IMR-90 (cell line): ENCODE measurements at regions not wholly inside any gene's neighbourhood (a gene's known extent, or its start where the extent isn't known, plus 50 kb on each side); places are given as distances from the start of the nearest gene placed in this dataset.

Experiments
- ATAC-seq: fragments of 200-7000 bp; cut with Tn5 transposase; 2 replicates; pipeline ENCODE4 v1.9.1; 2020; ENCODE audit warnings: low read depth, mild to moderate bottlenecking, moderate library complexity
- BruUV-seq: library from RNA; stranded (reverse); fragments of 400-500 nt; replicated peaks from 2 replicates; lab custom pipeline; 2021; lab: Mats Ljungman, UMichigan
- CTCF ChIA-PET: fragments of 300-600 bp; formaldehyde crosslinking; extraction: SDS; loops from one replicate; lab custom pipeline; 2021; ENCODE audit warnings: antibody characterized with exemption; lab: Yijun Ruan, JAX
- POLR2A ChIA-PET: fragments of 300-600 bp; sonication (Branson Sonifier 250); formaldehyde crosslinking; loops from one replicate; lab custom pipeline; 2022; ENCODE audit warnings: antibody characterized with exemption; ENCODE audit not compliant: unreplicated experiment; lab: Charles Lee
- DNase-seq: peaks from one replicate; pipeline ENCODE4 v3.0.0; 2013
- H2AFZ ChIP-seq: replicated peaks from 2 replicates; pipeline ENCODE3; 2013; ENCODE audit warnings: low read length, mild to moderate bottlenecking; ENCODE audit not compliant: poor library complexity
- H2AK5ac ChIP-seq: 2 replicates; pipeline ENCODE4 v1.6.1; 2013; ENCODE audit warnings: low read depth, low read length, inconsistent platforms
- H2AK9ac ChIP-seq: replicated peaks from 2 replicates; pipeline ENCODE3; 2013; ENCODE audit warnings: mild to moderate bottlenecking, low read depth, low read length, moderate library complexity; ENCODE audit not compliant: poor library complexity
- H2BK120ac ChIP-seq: 2 replicates; pipeline ENCODE4 v1.6.1; 2013; ENCODE audit warnings: low read depth, low read length, inconsistent platforms
- H2BK15ac ChIP-seq: 3 replicates; pipeline ENCODE4 v1.6.1; 2013; ENCODE audit warnings: low read depth, low read length, inconsistent platforms
- H2BK20ac ChIP-seq: 2 replicates; pipeline ENCODE4 v1.6.1; 2013; ENCODE audit warnings: low read depth, mild to moderate bottlenecking, inconsistent platforms, low read length, moderate library complexity
- H2BK5ac ChIP-seq: 2 replicates; pipeline ENCODE4 v1.6.1; 2013; ENCODE audit warnings: mild to moderate bottlenecking, low read depth, low read length, inconsistent platforms; ENCODE audit not compliant: poor library complexity, severe bottlenecking
- H3K14ac ChIP-seq: replicated peaks from 2 replicates; pipeline ENCODE4 v1.6.1; 2013; ENCODE audit warnings: low read depth, low read length, inconsistent platforms
- H3K18ac ChIP-seq: 2 replicates; pipeline ENCODE4 v1.6.1; 2013; ENCODE audit warnings: low read depth, low read length, control low read depth
- H3K23ac ChIP-seq: 2 replicates; pipeline ENCODE4 v1.6.1; 2013; ENCODE audit warnings: low read depth, low read length, inconsistent platforms
- H3K27ac ChIP-seq: 2 replicates; pipeline ENCODE4 v1.5.1; 2013; ENCODE audit warnings: mild to moderate bottlenecking, control low read depth, low read length; ENCODE audit not compliant: insufficient read depth
- H3K27me3 ChIP-seq: 2 replicates; pipeline ENCODE4 v1.6.1; 2013; ENCODE audit warnings: low read length; ENCODE audit not compliant: control insufficient read depth, insufficient read depth
- H3K36me3 ChIP-seq: 2 replicates; pipeline ENCODE4 v1.6.1; 2013; ENCODE audit warnings: low read length, mixed read lengths; ENCODE audit not compliant: control insufficient read depth, insufficient read depth
- H3K4ac ChIP-seq: 2 replicates; pipeline ENCODE4 v1.6.1; 2013; ENCODE audit warnings: low read depth, low read length, inconsistent platforms
- H3K4me1 ChIP-seq: 2 replicates; pipeline ENCODE4 v1.6.1; 2013; ENCODE audit warnings: low read length, mixed read lengths; ENCODE audit not compliant: control insufficient read depth, insufficient read depth
- H3K4me2 ChIP-seq: 2 replicates; pipeline ENCODE4 v1.6.1; 2013; ENCODE audit warnings: low read depth, mild to moderate bottlenecking, control low read depth, low read length, moderate library complexity
- H3K4me3 ChIP-seq: 2 replicates; pipeline ENCODE4 v1.5.1; 2013; ENCODE audit warnings: low read depth, mild to moderate bottlenecking, control low read depth, low read length, moderate library complexity; ENCODE audit not compliant: insufficient read depth
- H3K56ac ChIP-seq: 2 replicates; pipeline ENCODE4 v1.6.1; 2013; ENCODE audit warnings: low read length, inconsistent platforms; ENCODE audit not compliant: insufficient read depth; ENCODE audit errors: extremely low read depth
- H3K79me1 ChIP-seq, 2 experiments: 2 replicates each; pipeline ENCODE4 v1.6.1; 2013; ENCODE audit warnings: low read length in 2 of 2, inconsistent platforms in 1 of 2, low read depth in 1 of 2
- H3K9ac ChIP-seq: 2 replicates; pipeline ENCODE4 v1.6.1; 2013; ENCODE audit warnings: low read depth, low read length, control low read depth
- H3K9me1 ChIP-seq: 2 replicates; pipeline ENCODE4 v1.6.1; 2013; ENCODE audit warnings: low read length, inconsistent platforms; ENCODE audit not compliant: insufficient read depth
- H3K9me3 ChIP-seq: 2 replicates; pipeline ENCODE4 v1.6.1; 2013; ENCODE audit warnings: low read length; ENCODE audit not compliant: control insufficient read depth, insufficient read depth
- H4K20me1 ChIP-seq: 2 replicates; pipeline ENCODE4 v1.6.1; 2013; ENCODE audit warnings: low read length, inconsistent platforms; ENCODE audit not compliant: insufficient read depth
- H4K5ac ChIP-seq: 2 replicates; pipeline ENCODE4 v1.6.1; 2013; ENCODE audit warnings: mild to moderate bottlenecking, low read depth, low read length, control low read depth
- H4K8ac ChIP-seq, 2 experiments: 2 replicates each; pipeline ENCODE4 v1.6.1; 2013; ENCODE audit warnings: low read depth in 2 of 2, low read length in 2 of 2, control low read depth in 1 of 2, inconsistent platforms in 1 of 2
- H4K91ac ChIP-seq: 2 replicates; pipeline ENCODE4 v1.6.1; 2013; ENCODE audit warnings: low read depth, low read length, inconsistent platforms; ENCODE audit not compliant: insufficient read depth
- CHD1 ChIP-seq: IDR thresholded peaks from 2 replicates; pipeline ENCODE4 v1.6.1; 2012; ENCODE audit warnings: low read depth, low read length, improper control_type of control experiment
- MAZ ChIP-seq: IDR thresholded peaks from 2 replicates; pipeline ENCODE4 v1.6.1; 2012; ENCODE audit warnings: low read depth, mild to moderate bottlenecking, low read length, improper control_type of control experiment, moderate library complexity, borderline replicate concordance
- WGBS, 2 experiments: methylation state at CpG; one replicate each; pipeline versions ENCODE4 v1.1.5 to v1.1.7; 2013; ENCODE audit warnings: missing lambda C conversion rate in 2 of 2; ENCODE audit not compliant: insufficient read length in 1 of 2; ENCODE audit errors: extremely low coverage in 2 of 2; 5-methylcytosine and 5-hydroxymethylcytosine counted together
- dilution Hi-C: fragments of 300-500 bp; cut with HindIII; formaldehyde crosslinking; loops from one replicate; pipeline ENCODE4 v1.14.3; 2018; ENCODE audit warnings: low sequenced_read_pairs; ENCODE audit not compliant: unreplicated experiment
- in situ Hi-C: fragments of 300-500 bp; cut with MboI; formaldehyde crosslinking; loops from 3 replicates; pipeline ENCODE4 v1.14.3; 2019; ENCODE audit warnings: low sequenced_read_pairs, inconsistent platforms, mixed read lengths
- intact Hi-C: fragments of 100-400 bp; cut with micrococcal nuclease; formaldehyde crosslinking; loops from 2 replicates; pipeline ENCODE4 v1.10.0; 2022

DNA sequence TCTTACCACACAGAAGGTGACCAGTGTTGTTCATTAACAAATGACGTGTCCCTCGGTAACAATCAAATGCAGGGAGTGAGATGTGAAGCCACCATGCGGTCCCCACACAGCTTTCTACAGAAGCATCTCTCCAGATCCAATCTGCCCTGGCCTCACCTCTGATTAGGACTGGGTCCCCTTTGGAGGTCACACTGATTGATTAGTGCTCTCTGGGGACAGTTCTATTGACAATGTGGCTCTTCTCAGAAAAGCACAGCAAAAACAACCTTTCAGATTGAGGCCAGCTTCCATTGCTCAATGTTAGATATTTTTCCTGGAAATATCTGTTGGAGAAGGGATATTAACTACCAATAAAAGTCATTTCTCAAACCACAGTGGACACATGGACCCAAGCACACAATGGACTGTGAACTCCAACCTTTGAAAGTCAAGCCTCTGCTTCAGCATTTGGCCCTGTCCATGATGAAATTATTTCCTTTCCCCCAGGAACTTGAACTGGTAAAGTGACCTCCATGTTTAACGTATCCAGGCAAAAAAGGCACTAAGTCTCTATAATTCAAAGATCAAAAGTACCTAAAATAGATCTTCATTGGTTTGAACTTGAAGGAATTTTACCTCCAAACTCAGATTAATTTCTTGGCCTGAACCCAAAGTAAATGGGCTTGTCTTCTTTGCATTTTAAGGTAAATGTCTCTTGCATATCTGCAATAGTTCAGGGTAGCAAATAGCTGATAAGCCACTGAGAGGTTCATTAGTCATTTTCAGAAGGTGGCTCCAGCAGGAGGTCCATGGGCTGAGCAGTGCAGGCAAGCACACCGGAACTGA, 118.5 kb downstream of the FOXA2 start:
- Histone ChIP-seq H4K91ac (no peak overlapping the region), H4K8ac (no peak overlapping the region), H3K9ac (no peak overlapping the region), H3K27ac (no peak overlapping the region), H2BK15ac (no peak overlapping the region), H4K5ac (no peak overlapping the region), H3K4me3 (no peak overlapping the region), H2AFZ (no peak overlapping the region), H3K56ac (no peak overlapping the region), H2BK120ac (no peak overlapping the region), H4K20me1 (no peaks in the 10 kb centered on the region), H3K23ac (no peak overlapping the region), H3K79me1 (no peaks in the 10 kb centered on the region), H3K9me3 (no peaks in the 10 kb centered on the region), H3K14ac (no peak overlapping the region), H2AK5ac (no peak overlapping the region), H2BK20ac (no peak overlapping the region), H3K4ac (no peak overlapping the region), H3K27me3 (no peaks in the 10 kb centered on the region), H2AK9ac (no peak overlapping the region), H3K9me1 (no peaks in the 10 kb centered on the region), H2BK5ac (no peak overlapping the region), H3K4me1 (no peaks in the 10 kb centered on the region), H3K4me2 (no peak overlapping the region), H3K18ac (no peak overlapping the region), H3K36me3 (no peaks in the 10 kb centered on the region)
- POLR2A ChIA-PET, result no interaction called here
- no CpG with 5 or more reads among the region's 5 CpGs for WGBS, 2 experiments
- dilution Hi-C loops (no loop called here), intact Hi-C loops (no loop called here), in situ Hi-C loops (no loop called here)
- BruUV-seq, result no TSS peak
- no peak for ATAC-seq
- TF ChIP-seq MAZ (no peak), CHD1 (no peak)
- CTCF ChIA-PET, result no interaction called here
- no peak for DNase-seq
